MM.1S (cell line): ENCODE measurements at regions not wholly inside any gene's neighbourhood (a gene's known extent, or its start where the extent isn't known, plus 50 kb on each side); places are given as distances from the start of the nearest gene placed in this dataset.
A peak's percentile ranks its signal among the peaks of the same experiment; 100 is the strongest.

ENCODE experiments used
- DNase-seq: peaks from one replicate; pipeline ENCODE4 v3.0.0-alpha.2; 2015
- H2AFZ ChIP-seq: fragments of 300-600 bp; sonication (generic); 2 replicates; pipeline ENCODE4 v1.6.0; 2016; ENCODE audit warnings: antibody characterized with exemption, low read length
- H3F3A ChIP-seq: fragments of 300-600 bp; sonication (generic); 2 replicates; pipeline ENCODE4 v1.6.1; 2016; ENCODE audit warnings: mild to moderate bottlenecking, antibody characterized with exemption, low read length, moderate library complexity, mixed read lengths; ENCODE audit not compliant: insufficient read depth
- H3K27ac ChIP-seq: fragments of 300-600 bp; sonication (generic); 2 replicates; pipeline ENCODE4 v1.5.1; 2016; ENCODE audit warnings: mild to moderate bottlenecking, low read length
- H3K27me3 ChIP-seq: fragments of 300-600 bp; sonication (generic); replicated peaks from 2 replicates; pipeline ENCODE4 v1.6.0; 2016; ENCODE audit warnings: low read length; ENCODE audit not compliant: insufficient read depth
- H3K36me3 ChIP-seq: fragments of 300-600 bp; sonication (generic); replicated peaks from 2 replicates; pipeline ENCODE4 v1.6.1; 2016; ENCODE audit warnings: mild to moderate bottlenecking, low read length, mixed read lengths; ENCODE audit not compliant: insufficient read depth
- H3K4me1 ChIP-seq: fragments of 300-600 bp; sonication (generic); 2 replicates; pipeline ENCODE4 v1.6.1; 2016; ENCODE audit warnings: low read length, mixed read lengths
- H3K4me2 ChIP-seq: fragments of 300-600 bp; sonication (generic); 2 replicates; pipeline ENCODE4 v1.6.0; 2016; ENCODE audit warnings: low read depth, low read length
- H3K4me3 ChIP-seq: fragments of 300-600 bp; sonication (generic); 2 replicates; pipeline ENCODE4 v1.5.1; 2016; ENCODE audit warnings: low read length, mixed read lengths
- H3K79me2 ChIP-seq: fragments of 300-600 bp; sonication (generic); 2 replicates; pipeline ENCODE4 v1.6.1; 2016; ENCODE audit warnings: mixed run types, low read length, mixed read lengths
- H3K9ac ChIP-seq: fragments of 300-600 bp; sonication (generic); 2 replicates; pipeline ENCODE4 v1.6.1; 2016; ENCODE audit warnings: low read length, mixed read lengths
- H3K9me2 ChIP-seq: fragments of 300-600 bp; sonication (generic); replicated peaks from 2 replicates; pipeline ENCODE4 v1.6.1; 2016; ENCODE audit warnings: mild to moderate bottlenecking, low read length, mixed read lengths; ENCODE audit not compliant: insufficient read depth
- H3K9me3 ChIP-seq: fragments of 300-600 bp; sonication (generic); replicated peaks from 2 replicates; pipeline ENCODE4 v1.6.1; 2016; ENCODE audit warnings: mild to moderate bottlenecking, low read length, mixed read lengths; ENCODE audit not compliant: insufficient read depth
- H4K20me1 ChIP-seq: fragments of 300-600 bp; sonication (generic); 2 replicates; pipeline ENCODE4 v1.6.1; 2016; ENCODE audit warnings: mild to moderate bottlenecking, low read length, moderate library complexity, mixed read lengths; ENCODE audit not compliant: insufficient read depth
- CTCF ChIP-seq: fragments of 300-600 bp; sonication (generic); IDR thresholded peaks from 2 replicates; pipeline ENCODE4 v1.5.1; 2016; ENCODE audit warnings: antibody characterized with exemption, low read length, mixed read lengths
- EZH2 ChIP-seq: fragments of 300-600 bp; sonication (generic); optimal IDR thresholded peaks from 2 replicates; pipeline ENCODE3; 2017; ENCODE audit warnings: low read depth, mild to moderate bottlenecking, antibody characterized with exemption, low read length, mixed read lengths
- EZH2phosphoT487 ChIP-seq: fragments of 300-600 bp; sonication (generic); IDR thresholded peaks from 2 replicates; pipeline ENCODE4 v1.6.1; 2018; ENCODE audit warnings: antibody characterized with exemption, low read length

- no peak overlapping the region for H3K27ac ChIP-seq
- H3K9me3 ChIP-seq = no peaks in the 10 kb centered on the region
- H2AFZ ChIP-seq = no peak overlapping the region
- no peaks in the 10 kb centered on the region for H3K79me2 ChIP-seq
- H3K27me3 ChIP-seq = no peaks in the 10 kb centered on the region
- TF ChIP-seq EZH2 (no peak), EZH2phosphoT487 (no peak), CTCF (no peak)
- no peaks in the 10 kb centered on the region for H4K20me1 ChIP-seq
- no peaks in the 10 kb centered on the region for H3K9me2 ChIP-seq
- H3K4me2 ChIP-seq = no peak overlapping the region
- H3K36me3 ChIP-seq = no peaks in the 10 kb centered on the region
- no peaks in the 10 kb centered on the region for H3F3A ChIP-seq
- no peak overlapping the region for H3K4me3 ChIP-seq
- no peak overlapping the region for H3K9ac ChIP-seq
- no peak for DNase-seq
- H3K4me1 ChIP-seq = no peaks in the 10 kb centered on the region
Observed at GRCh38 chr14:37901978-37902377, 305.7 kb upstream of the SSTR1 start.

- peak; percentile 41 for TF ChIP-seq CTCF
- TF ChIP-seq EZH2 = no peak
- no peaks in the 10 kb centered on the region for H3K79me2 ChIP-seq
- no peaks in the 10 kb centered on the region for H3K36me3 ChIP-seq
- H3K4me1 ChIP-seq = no peaks in the 10 kb centered on the region
- no peaks in the 10 kb centered on the region for H3F3A ChIP-seq
- peak; percentile 43 for DNase-seq
- no peak overlapping the region for H3K4me3 ChIP-seq
- H2AFZ ChIP-seq = no peak overlapping the region
- no peaks in the 10 kb centered on the region for H3K9me3 ChIP-seq
- no peak overlapping the region for H3K9ac ChIP-seq
- H4K20me1 ChIP-seq = no peaks in the 10 kb centered on the region
- H3K27ac ChIP-seq = no peak overlapping the region
- H3K9me2 ChIP-seq = no peaks in the 10 kb centered on the region
- H3K4me2 ChIP-seq = 0 out of 2 replicates have a peak overlapping the region, but pooled peaks have one; percentile 12
- no peaks in the 10 kb centered on the region for H3K27me3 ChIP-seq
Observed at GRCh38 chr14:37903343-37904191, 304.1 kb upstream of the SSTR1 start.

- Histone ChIP-seq H3K36me3 (no peaks in the 10 kb centered on the region), H2AFZ (no peak overlapping the region), H3K79me2 (no peaks in the 10 kb centered on the region), H3K4me2 (no peak overlapping the region), H3K27me3 (no peaks in the 10 kb centered on the region), H3K9me2 (no peaks in the 10 kb centered on the region), H3K4me1 (no peaks in the 10 kb centered on the region), H3K9ac (no peak overlapping the region), H3K27ac (no peak overlapping the region), H3K4me3 (no peak overlapping the region), H3F3A (no peaks in the 10 kb centered on the region), H3K9me3 (no peaks in the 10 kb centered on the region), H4K20me1 (no peaks in the 10 kb centered on the region)
- DNase-seq = no peak
- TF ChIP-seq EZH2phosphoT487 (no peak), EZH2 (no peak), CTCF (no peak)
Observed at GRCh38 chr14:37924622-37925021, 283.1 kb upstream of the SSTR1 start.
